ENCODE measurements at regions not wholly inside any gene's neighbourhood (a gene's known extent, or its start where the extent isn't known, plus 50 kb on each side); places are given as distances from the start of the nearest gene placed in this dataset.

- no peak for DNase-seq
These were observed 61.2 kb upstream of the SGK1 start for GRCh38 chr6:134379076-134379475.

- DNase-seq = no peak
These were observed 60.5 kb upstream of the SGK1 start for GRCh38 chr6:134378426-134378825.

- DNase-seq = no peak
These were observed 58.9 kb upstream of the SGK1 start for GRCh38 chr6:134376785-134377184.

- DNase-seq = no peak
These were observed 57.3 kb upstream of the SGK1 start for GRCh38 chr6:134375220-134375580.

- DNase-seq = no peak
These were observed 56.7 kb upstream of the SGK1 start for GRCh38 chr6:134374491-134375219.

DNA sequence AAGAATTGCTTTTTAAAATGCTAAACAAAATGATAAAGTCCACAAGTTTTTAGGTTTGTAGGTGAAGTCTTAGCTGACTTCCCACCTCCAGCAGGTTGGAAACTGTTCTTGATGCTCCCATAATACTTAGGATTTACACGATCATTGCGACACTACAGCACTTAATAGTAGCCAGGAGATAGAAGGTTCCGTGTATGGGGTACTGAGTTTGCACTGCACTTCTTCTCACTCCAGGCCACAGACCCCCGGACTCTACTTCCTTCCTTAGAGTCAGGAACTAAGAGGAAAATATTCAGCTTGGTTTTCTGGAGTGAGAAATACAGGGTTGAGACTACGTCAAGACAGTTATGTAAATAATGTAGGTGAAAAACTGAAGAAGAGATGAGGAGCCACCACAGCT lies 56.1 kb upstream of the SGK1 start:
- DNase-seq = no peak

DNA sequence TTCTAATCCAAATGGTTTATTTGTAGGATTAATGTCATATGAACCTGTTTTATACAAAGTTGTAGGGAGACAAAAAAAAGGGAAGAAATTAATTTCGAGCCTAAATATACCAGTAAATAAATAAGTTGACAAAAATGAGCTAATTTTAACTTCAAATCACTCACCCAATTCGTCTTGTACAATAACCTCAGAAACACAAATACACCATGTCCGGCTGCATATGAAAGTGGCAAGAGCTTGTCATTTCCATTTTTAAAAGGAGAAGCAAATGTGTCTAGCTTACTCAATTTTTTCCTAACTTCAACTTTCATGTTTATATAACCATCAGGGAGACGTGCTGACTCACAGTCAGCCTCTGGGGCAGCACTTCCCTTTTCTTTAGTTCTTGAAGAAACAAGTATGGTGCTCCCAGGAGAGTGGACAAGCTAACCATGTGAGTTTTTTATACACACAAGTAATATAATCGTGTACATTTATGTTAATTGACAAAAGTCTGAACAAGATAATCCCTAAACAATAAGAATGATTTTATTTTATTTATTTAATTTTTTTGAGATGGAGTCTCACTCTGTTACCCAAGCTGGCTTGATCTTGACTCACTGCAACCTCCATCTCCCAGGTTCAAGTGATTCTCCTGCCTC lies 55.5 kb upstream of the SGK1 start:
- DNase-seq = no peak

DNA sequence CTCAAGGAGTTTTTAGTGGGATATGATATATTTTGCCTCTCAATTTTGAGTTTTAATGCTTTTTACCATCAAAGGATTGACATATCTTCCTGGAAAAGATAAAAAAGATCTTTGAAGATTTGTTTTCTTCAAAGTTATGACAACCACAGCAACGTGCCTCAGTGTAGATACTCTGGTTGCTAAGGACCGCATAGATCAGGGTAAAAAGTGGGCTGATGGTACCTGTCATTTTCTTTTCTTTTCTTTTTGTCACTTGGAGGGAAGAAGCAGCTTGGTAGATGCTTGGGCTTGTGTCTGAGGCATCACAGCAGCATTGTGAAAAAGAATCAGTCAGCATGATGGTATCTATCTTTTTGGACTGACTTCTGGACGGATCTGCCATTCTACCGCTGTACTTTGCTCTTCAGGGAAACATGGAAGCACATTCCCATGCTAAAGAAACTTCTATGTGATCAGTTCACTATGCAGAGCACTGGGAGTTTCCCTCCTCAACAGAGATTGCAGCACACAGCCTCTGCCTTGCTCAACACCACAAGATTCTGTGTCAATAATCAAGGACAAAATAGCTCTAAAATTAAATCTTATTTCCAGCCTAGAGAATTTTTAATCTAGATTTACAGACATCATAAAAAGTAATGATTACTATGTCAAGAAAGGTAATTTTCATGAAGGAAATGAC lies 54.8 kb upstream of the SGK1 start:
- no peak for DNase-seq

DNA sequence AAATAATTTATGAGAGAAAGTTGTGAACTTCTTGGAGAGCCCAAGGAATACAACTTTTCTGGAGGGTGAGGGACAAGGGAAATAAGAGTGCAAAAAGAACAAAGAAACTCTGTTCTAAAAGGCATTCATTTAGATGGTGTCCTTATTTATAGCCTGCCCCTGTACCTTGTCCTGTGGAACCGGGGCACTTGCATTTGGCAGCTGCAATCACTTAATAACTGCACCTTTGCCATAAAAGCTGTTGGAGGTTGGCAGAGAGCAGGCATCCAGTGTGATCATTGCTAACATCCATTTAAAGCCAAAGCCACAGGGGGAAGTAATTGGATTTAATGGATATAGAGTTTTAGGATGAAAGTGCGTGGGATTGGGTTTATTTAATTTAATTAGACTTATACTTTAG lies 50.8 kb upstream of the SGK1 start:
- DNase-seq = no peak

Measured in SHP77 treated with DMSO at 0.1 percent for 48 hours (cell line).